Breast epithelium (tissue), 4 donors: ENCODE measurements at regions not wholly inside any gene's neighbourhood (a gene's known extent, or its start where the extent isn't known, plus 50 kb on each side); places are given as distances from the start of the nearest gene placed in this dataset.

Experiments used
- DNase-seq, 2 donors: peaks; one replicate each; pipeline ENCODE4 v3.0.0-alpha.2; 2019; ENCODE audit warnings: low spot score in 2 of 2
- H3K27ac ChIP-seq, 2 donors: fragments of 200-600 bp; sonication (generic) in 1 of 2; one replicate each; pipeline ENCODE4 v1.5.1; 2016 to 2019; ENCODE audit warnings: mild to moderate bottlenecking in 1 of 2
- H3K27me3 ChIP-seq, 2 donors: fragments of 200-600 bp; sonication (generic) in 1 of 2; one replicate each; pipeline versions ENCODE4 v1.5.1 to v1.6.0; 2017 to 2019; ENCODE audit warnings: control low read depth in 1 of 2, mild to moderate bottlenecking in 1 of 2
- H3K36me3 ChIP-seq: fragments of 200-600 bp; one replicate; pipeline ENCODE4 v1.5.1; 2019
- H3K4me1 ChIP-seq, 2 donors: fragments of 200-600 bp; sonication (generic); one replicate each; pipeline ENCODE4 v1.5.1; 2016 to 2019; ENCODE audit warnings: control low read depth in 1 of 2
- H3K4me3 ChIP-seq, 3 donors: fragments of 200-600 bp; sonication (generic); 1 replicate in 2 of 3; 2 replicates in 1 of 3; pipeline ENCODE4 v1.5.1; 2016 to 2019; ENCODE audit warnings: mild to moderate bottlenecking in 3 of 3, moderate library complexity in 2 of 3
- H3K9me3 ChIP-seq, 2 donors: fragments of 200-600 bp; sonication (generic) in 1 of 2; one replicate each; pipeline ENCODE4 v1.5.1; 2016 to 2019; ENCODE audit warnings: control low read depth in 1 of 2
- CTCF ChIP-seq, 3 donors: fragments of 450-650 bp; IDR thresholded peaks; one replicate each; pipeline ENCODE4 v1.5.1; 2016 to 2017; ENCODE audit warnings: antibody characterized with exemption in 3 of 3, mild to moderate bottlenecking in 3 of 3, moderate library complexity in 3 of 3
- POLR2A ChIP-seq: fragments of 450-650 bp; IDR thresholded peaks from one replicate; pipeline ENCODE4 v1.6.1; 2016; ENCODE audit warnings: antibody characterized with exemption, mild to moderate bottlenecking, moderate library complexity
- POLR2AphosphoS5 ChIP-seq, 3 donors: sonication (generic); formaldehyde crosslinking; IDR thresholded peaks; one replicate each; pipeline ENCODE4 v1.6.1; 2017; ENCODE audit warnings: antibody characterized with exemption in 3 of 3
- intact Hi-C: fragments of 100-400 bp; cut with DNase I; formaldehyde crosslinking; loops from one replicate; pipeline ENCODE4 v1.15.1; 2023; ENCODE audit warnings: low total_unique reads

GRCh38 chr6:8513174-8513573 lies 77.8 kb upstream of the SLC35B3 start:
- DNase-seq = peak in 1 of 2 donors; percentile 24
- no peak overlapping the region for H3K27ac ChIP-seq
- TF ChIP-seq CTCF (IDR thresholded peaks at IDR 0.05) = no peak
- H3K4me1 ChIP-seq = no peaks in the 10 kb centered on the region
- intact Hi-C loops = no loop called here
- H3K27me3 ChIP-seq = no peaks in the 10 kb centered on the region
- H3K4me3 ChIP-seq = no peak overlapping the region
- H3K9me3 ChIP-seq = no peaks in the 10 kb centered on the region
- H3K36me3 ChIP-seq = no peaks in the 10 kb centered on the region

- DNase-seq = no peak
- Histone ChIP-seq H3K9me3 (no peaks in the 10 kb centered on the region), H3K27ac (no peak overlapping the region), H3K4me3 (no peak overlapping the region), H3K36me3 (no peaks in the 10 kb centered on the region), H3K4me1 (no peaks in the 10 kb centered on the region), H3K27me3 (no peaks in the 10 kb centered on the region)
- TF ChIP-seq POLR2AphosphoS5 (IDR thresholded peaks at IDR 0.05) (no peak), CTCF (IDR thresholded peaks at IDR 0.05) (no peak), POLR2A (no peak)
- intact Hi-C loops = no loop called here
Observed at GRCh38 chr6:8507286-8507685, 71.9 kb upstream of the SLC35B3 start.

- TF ChIP-seq POLR2A (no peak), POLR2AphosphoS5 (IDR thresholded peaks at IDR 0.05) (no peak), CTCF (IDR thresholded peaks at IDR 0.05) (no peak)
- no peak for DNase-seq
- Histone ChIP-seq H3K36me3 (no peaks in the 10 kb centered on the region), H3K4me1 (no peaks in the 10 kb centered on the region), H3K4me3 (no peak overlapping the region), H3K9me3 (no peaks in the 10 kb centered on the region), H3K27ac (no peak overlapping the region), H3K27me3 (no peaks in the 10 kb centered on the region)
- intact Hi-C loops = no loop called here
Observed at GRCh38 chr6:8506126-8506525, 70.8 kb upstream of the SLC35B3 start.

GRCh38 chr6:8499540-8499939 lies 64.2 kb upstream of the SLC35B3 start:
- TF ChIP-seq POLR2AphosphoS5 (IDR thresholded peaks at IDR 0.05) (no peak), POLR2A (no peak), CTCF (IDR thresholded peaks at IDR 0.05) (no peak)
- no peaks in the 10 kb centered on the region for H3K4me1 ChIP-seq
- H3K27me3 ChIP-seq = no peaks in the 10 kb centered on the region
- H3K36me3 ChIP-seq = no peaks in the 10 kb centered on the region
- no peaks in the 10 kb centered on the region for H3K9me3 ChIP-seq
- no peak overlapping the region for H3K4me3 ChIP-seq
- DNase-seq = no peak
- no peak overlapping the region for H3K27ac ChIP-seq
- intact Hi-C loops = no loop called here

GRCh38 chr6:8494730-8495129 lies 59.4 kb upstream of the SLC35B3 start:
- no peaks in the 10 kb centered on the region for H3K27me3 ChIP-seq
- H3K4me3 ChIP-seq = no peak overlapping the region
- H3K36me3 ChIP-seq = no peaks in the 10 kb centered on the region
- intact Hi-C loops = no loop called here
- H3K9me3 ChIP-seq = no peaks in the 10 kb centered on the region
- TF ChIP-seq POLR2AphosphoS5 (IDR thresholded peaks at IDR 0.05) (no peak), CTCF (IDR thresholded peaks at IDR 0.05) (no peak), POLR2A (no peak)
- H3K27ac ChIP-seq = no peak overlapping the region
- H3K4me1 ChIP-seq = no peaks in the 10 kb centered on the region
- no peak for DNase-seq
